ENCODE measurements at regions not wholly inside any gene's neighbourhood (a gene's known extent, or its start where the extent isn't known, plus 50 kb on each side); places are given as distances from the start of the nearest gene placed in this dataset.

GRCh38 chr22:19663286-19663815, 51.0 kb upstream of the SEPTIN5 start (continued):
- TF ChIP-seq MNT (conservative IDR thresholded peaks at IDR 0.05) (no peak), FUS (optimal IDR thresholded peaks at IDR 0.05; ENCODE audit: low read depth, low read length) (no peak), DMBX1 (CRISPR knock-in tag; IDR thresholded peaks at IDR 0.05; ENCODE audit: borderline replicate concordance) (no peak), ZBTB11 (CRISPR knock-in tag; IDR thresholded peaks at IDR 0.05) (no peak), HNRNPL (IDR thresholded peaks at IDR 0.05; ENCODE audit: low read depth, low read length) (no peak), HIVEP1 (CRISPR knock-in tag; IDR thresholded peaks at IDR 0.05) (no peak), ZNF280A (IDR thresholded peaks at IDR 0.05; ENCODE audit: low read depth, partially characterized antibody) (no peak), TEAD2 (tag; IDR thresholded peaks at IDR 0.05) (no peak), ZNF12 (CRISPR knock-in tag; IDR thresholded peaks at IDR 0.05) (peak; percentile 8; the same call in 1 of the 2 replicates), MEF2D (tag; conservative IDR thresholded peaks at IDR 0.05; ENCODE audit: low read depth) (no peak), FOXM1 (IDR thresholded peaks at IDR 0.05; ENCODE audit: low read depth) (no peak), FOXM1 (CRISPR knock-in tag; IDR thresholded peaks at IDR 0.05; ENCODE audit: low read depth) (no peak), MECOM (CRISPR knock-in tag; IDR thresholded peaks at IDR 0.05) (no peak), ZNF436 (CRISPR knock-in tag; IDR thresholded peaks at IDR 0.05) (no peak), YY1 (IDR thresholded peaks at IDR 0.05; ENCODE audit: borderline replicate concordance in 1 of 3, control insufficient read depth in 1 of 3, extremely low read depth in 1 of 3, insufficient read depth in 3 of 3, insufficient read length in 1 of 3, insufficient replicate concordance in 2 of 3, low read depth in 1 of 3, low read length in 2 of 3) (no peak), E2F5 (CRISPR knock-in tag; IDR thresholded peaks at IDR 0.05) (no peak), FOXA1 (IDR thresholded peaks at IDR 0.05; ENCODE audit: borderline replicate concordance) (no peak), ZNF316 (IDR thresholded peaks at IDR 0.05) (no peak), MAFG (tag; conservative IDR thresholded peaks at IDR 0.05) (no peak), KDM4B (IDR thresholded peaks at IDR 0.05; ENCODE audit: borderline replicate concordance in 2 of 2, low read depth in 1 of 2) (no peak)
